OCI-LY7 (cell line): ENCODE measurements at regions not wholly inside any gene's neighbourhood (a gene's known extent, or its start where the extent isn't known, plus 50 kb on each side); places are given as distances from the start of the nearest gene placed in this dataset.

Experiments
- BruUV-seq: library from RNA; stranded (reverse); fragments of 400-500 nt; replicated peaks from 2 replicates; lab custom pipeline; 2021; lab: Mats Ljungman, UMichigan
- CTCF ChIA-PET: fragments of 300-600 bp; sonication (Branson Sonifier 250); formaldehyde crosslinking; loops from one replicate; lab custom pipeline; 2022; ENCODE audit warnings: antibody characterized with exemption; ENCODE audit not compliant: unreplicated experiment; lab: Charles Lee
- POLR2A ChIA-PET: fragments of 300-600 bp; sonication (Branson Sonifier 250); formaldehyde crosslinking; loops from one replicate; lab custom pipeline; 2022; ENCODE audit warnings: antibody characterized with exemption; lab: Charles Lee
- DNase-seq: peaks from one replicate; pipeline ENCODE4 v3.0.0-alpha.2; 2015; ENCODE audit warnings: low spot score
- H2AFZ ChIP-seq: fragments of 200-600 bp; sonication (generic), shearing (Covaris generic); 2 replicates; pipeline ENCODE4 v1.6.1; 2014; ENCODE audit warnings: mild to moderate bottlenecking, antibody characterized with exemption, low read length, moderate library complexity
- H3K27ac ChIP-seq: fragments of 200-600 bp; sonication (generic); 2 replicates; pipeline ENCODE4 v1.5.1; 2014; ENCODE audit warnings: mixed run types, low read depth, mild to moderate bottlenecking, moderate library complexity, low read length, inconsistent platforms; ENCODE audit not compliant: poor library complexity, severe bottlenecking
- H3K36me3 ChIP-seq: fragments of 200-600 bp; sonication (generic); 2 replicates; pipeline ENCODE4 v1.6.1; 2014; ENCODE audit warnings: mild to moderate bottlenecking, antibody characterized with exemption, low read length, moderate library complexity, mixed read lengths; ENCODE audit not compliant: insufficient read depth
- H3K4me1 ChIP-seq: fragments of 200-600 bp; sonication (generic); 2 replicates; pipeline ENCODE4 v1.5.1; 2014; ENCODE audit warnings: mild to moderate bottlenecking, low read length; ENCODE audit not compliant: insufficient read depth, poor library complexity, severe bottlenecking
- H3K4me2 ChIP-seq: fragments of 200-600 bp; sonication (generic); 2 replicates; pipeline ENCODE4 v1.6.1; 2014; ENCODE audit warnings: mild to moderate bottlenecking, low read length
- H3K4me3 ChIP-seq: fragments of 200-600 bp; sonication (generic); 2 replicates; pipeline ENCODE4 v1.5.1; 2014; ENCODE audit warnings: mild to moderate bottlenecking, low read depth, low read length; ENCODE audit not compliant: poor library complexity, severe bottlenecking
- H3K79me2 ChIP-seq: fragments of 200-600 bp; sonication (generic); 2 replicates; pipeline ENCODE4 v1.6.1; 2016; ENCODE audit warnings: low read depth, mild to moderate bottlenecking, low read length, moderate library complexity, mixed read lengths; ENCODE audit not compliant: insufficient read depth
- H3K9me2 ChIP-seq: fragments of 200-600 bp; sonication (generic); 2 replicates; pipeline ENCODE4 v1.6.1; 2016; ENCODE audit warnings: mild to moderate bottlenecking, low read length, mixed read lengths; ENCODE audit not compliant: insufficient read depth
- H3K9me3 ChIP-seq: fragments of 200-600 bp; sonication (generic); 2 replicates; pipeline ENCODE4 v1.6.1; 2014; ENCODE audit warnings: mild to moderate bottlenecking, mixed run types, low read length, mixed read lengths
- H4K20me1 ChIP-seq: fragments of 200-600 bp; sonication (generic); 2 replicates; pipeline ENCODE4 v1.6.1; 2014; ENCODE audit warnings: mild to moderate bottlenecking, antibody characterized with exemption, low read length, moderate library complexity, mixed read lengths; ENCODE audit not compliant: insufficient read depth
- CTCF ChIP-seq: fragments of 200-600 bp; sonication (generic); conservative IDR thresholded peaks from 2 replicates; pipeline ENCODE4 v1.5.1; 2014; ENCODE audit warnings: mild to moderate bottlenecking, antibody characterized with exemption, low read length, moderate library complexity, mixed read lengths
- EZH2phosphoT487 ChIP-seq: fragments of 200-600 bp; sonication (generic); IDR thresholded peaks from 2 replicates; pipeline ENCODE4 v1.6.1; 2018; ENCODE audit warnings: low read depth, borderline replicate concordance, mild to moderate bottlenecking, mixed run types, antibody characterized with exemption, low read length, moderate library complexity, mixed read lengths
- intact Hi-C: fragments of 100-400 bp; cut with micrococcal nuclease; formaldehyde crosslinking; loops from one replicate; pipeline ENCODE4 v1.10.0; 2022; ENCODE audit not compliant: unreplicated experiment

- Histone ChIP-seq H3K9me3 (no peaks in the 10 kb centered on the region), H3K4me1 (no peaks in the 10 kb centered on the region), H3K79me2 (no peaks in the 10 kb centered on the region), H3K4me3 (no peak overlapping the region), H2AFZ (no peak overlapping the region), H3K9me2 (no peaks in the 10 kb centered on the region), H4K20me1 (no peaks in the 10 kb centered on the region), H3K27ac (no peak overlapping the region), H3K4me2 (no peak overlapping the region), H3K36me3 (no peaks in the 10 kb centered on the region)
- TF ChIP-seq EZH2phosphoT487 (no peak), CTCF (no peak)
- intact Hi-C loops, result no loop called here
- CTCF ChIA-PET, result no interaction called here
- no peak for DNase-seq
- BruUV-seq, result no TSS peak
- POLR2A ChIA-PET, result interaction anchor here (0.6 kb wide), 1 partner anchor 808 kb away, joined by 4 read pairs; no protein-coding TSS in a partner anchor
Measured at GRCh38 chr2:16581241-16581640, 84.4 kb downstream of the CYRIA start.

- ChIA-PET CTCF (no interaction called here), POLR2A (no interaction called here)
- Histone ChIP-seq H3K27ac (no peak overlapping the region), H3K4me3 (no peak overlapping the region), H2AFZ (no peak overlapping the region), H3K9me3 (no peaks in the 10 kb centered on the region), H3K79me2 (no peaks in the 10 kb centered on the region), H3K9me2 (no peaks in the 10 kb centered on the region), H3K36me3 (no peaks in the 10 kb centered on the region), H4K20me1 (no peaks in the 10 kb centered on the region), H3K4me2 (no peak overlapping the region), H3K4me1 (no peaks in the 10 kb centered on the region)
- no peak for DNase-seq
- intact Hi-C loops, result no loop called here
- no TSS peak for BruUV-seq
- TF ChIP-seq EZH2phosphoT487 (no peak), CTCF (no peak)
Measured at GRCh38 chr2:16578081-16578480, 87.6 kb downstream of the CYRIA start.

- intact Hi-C loops, result no loop called here
- Histone ChIP-seq H3K4me3 (no peak overlapping the region), H4K20me1 (no peaks in the 10 kb centered on the region; the same call in 1 of the 2 replicates), H3K27ac (no peak overlapping the region), H3K79me2 (no peaks in the 10 kb centered on the region), H2AFZ (no peak overlapping the region), H3K4me1 (no peaks in the 10 kb centered on the region), H3K9me3 (no peaks in the 10 kb centered on the region), H3K36me3 (no peaks in the 10 kb centered on the region), H3K4me2 (no peak overlapping the region), H3K9me2 (no peaks in the 10 kb centered on the region)
- CTCF ChIA-PET, result no interaction called here
- BruUV-seq, result no TSS peak
- TF ChIP-seq CTCF (no peak), EZH2phosphoT487 (no peak)
- POLR2A ChIA-PET, result no interaction called here
- no peak for DNase-seq
Measured at GRCh38 chr2:16570516-16570915, 95.1 kb downstream of the CYRIA start.
